ENCODE measurements at regions not wholly inside any gene's neighbourhood (a gene's known extent, or its start where the extent isn't known, plus 50 kb on each side); places are given as distances from the start of the nearest gene placed in this dataset.
A peak's percentile ranks its signal among the peaks of the same experiment; 100 is the strongest.

- H3K27ac Mint-ChIP-seq, result no peak overlapping the region
- H3K36me3 Mint-ChIP-seq, result no peaks in the 10 kb centered on the region
- peaks cover 4% of the 10 kb centered on the region for H3K9me3 Mint-ChIP-seq
Observed at GRCh38 chr3:174716956-174717505, 142.1 kb upstream of the NAALADL2 start.

GRCh38 chr3:174720717-174721116, 138.4 kb upstream of the NAALADL2 start:
- H3K36me3 Mint-ChIP-seq, result no peaks in the 10 kb centered on the region
- Histone ChIP-seq H2AFZ (replicated peaks) (no peak overlapping the region), H3K79me2 (ENCODE audit: low read depth) (no peaks in the 10 kb centered on the region), H3F3A (ENCODE audit: low read depth) (no peaks in the 10 kb centered on the region), H3K27ac (no peak overlapping the region), H3K4me3 (no peak overlapping the region), H3K9ac (no peak overlapping the region), H4K20me1 (ENCODE audit: low read depth) (no peaks in the 10 kb centered on the region), H3K27me3 (no peaks in the 10 kb centered on the region), H3K4me2 (no peak overlapping the region), H3K36me3 (no peaks in the 10 kb centered on the region), H3K9me3 (ENCODE audit: low read depth) (no peaks in the 10 kb centered on the region), H3K4me1 (peaks cover 6% of the 10 kb centered on the region)
- no peak overlapping the region for H3K27ac Mint-ChIP-seq
- no peaks in the 10 kb centered on the region for H3K9me3 Mint-ChIP-seq
- H3K4me3 Mint-ChIP-seq, result no peak overlapping the region
- no peak for DNase-seq (ENCODE audit: low spot score)
- H3K4me1 Mint-ChIP-seq, result peaks cover 6% of the 10 kb centered on the region
- no peaks in the 10 kb centered on the region for H3K27me3 Mint-ChIP-seq (ENCODE audit: insufficient read depth, low read depth)
- TF ChIP-seq CTCF (IDR thresholded peaks at IDR 0.05), result no peak
- no peak for TF ChIP-seq EZH2phosphoT487 (IDR thresholded peaks at IDR 0.05)
- no peak for TF ChIP-seq EZH2 (IDR thresholded peaks at IDR 0.05)

More at GRCh38 chr3:174716956-174717505, 142.1 kb upstream of the NAALADL2 start:
- Histone ChIP-seq H3K27me3 (no peaks in the 10 kb centered on the region), H3K4me1 (no peaks in the 10 kb centered on the region), H3K9ac (no peak overlapping the region), H3K4me3 (no peak overlapping the region), H4K20me1 (ENCODE audit: low read depth) (no peaks in the 10 kb centered on the region), H3K9me3 (ENCODE audit: low read depth) (no peaks in the 10 kb centered on the region), H3K36me3 (no peaks in the 10 kb centered on the region), H2AFZ (replicated peaks) (no peak overlapping the region), H3K79me2 (ENCODE audit: low read depth) (no peaks in the 10 kb centered on the region), H3F3A (ENCODE audit: low read depth) (no peaks in the 10 kb centered on the region), H3K4me2 (no peak overlapping the region), H3K27ac (no peak overlapping the region)
- Mint-ChIP-seq H3K4me1 (peaks cover 6% of the 10 kb centered on the region), H3K4me3 (no peak overlapping the region), H3K27me3 (ENCODE audit: insufficient read depth, low read depth) (no peaks in the 10 kb centered on the region)
- TF ChIP-seq EZH2 (IDR thresholded peaks at IDR 0.05), result no peak
- no peak for TF ChIP-seq EZH2phosphoT487 (IDR thresholded peaks at IDR 0.05)
- TF ChIP-seq CTCF (IDR thresholded peaks at IDR 0.05), result no peak
- no peak for DNase-seq (ENCODE audit: low spot score)

- Mint-ChIP-seq H3K4me3 (no peak overlapping the region), H3K27ac (no peak overlapping the region), H3K27me3 (ENCODE audit: insufficient read depth, low read depth) (no peaks in the 10 kb centered on the region), H3K4me1 (no peaks in the 10 kb centered on the region), H3K9me3 (no peaks in the 10 kb centered on the region), H3K36me3 (no peaks in the 10 kb centered on the region)
- Histone ChIP-seq H3K4me1 (peaks cover 17% of the 10 kb centered on the region), H3K9ac (no peak overlapping the region), H3F3A (ENCODE audit: low read depth) (peaks cover 3% of the 10 kb centered on the region), H3K79me2 (ENCODE audit: low read depth) (no peaks in the 10 kb centered on the region), H3K36me3 (no peaks in the 10 kb centered on the region), H3K9me3 (ENCODE audit: low read depth) (no peaks in the 10 kb centered on the region), H4K20me1 (ENCODE audit: low read depth) (no peaks in the 10 kb centered on the region), H3K4me3 (no peak overlapping the region), H3K4me2 (peak overlapping the region; percentile 48), H2AFZ (replicated peaks) (no peak overlapping the region), H3K27me3 (no peaks in the 10 kb centered on the region), H3K27ac (no peak overlapping the region)
- TF ChIP-seq CTCF (IDR thresholded peaks at IDR 0.05), result no peak
- no peak for TF ChIP-seq EZH2 (IDR thresholded peaks at IDR 0.05)
- TF ChIP-seq EZH2phosphoT487 (IDR thresholded peaks at IDR 0.05), result no peak
- no peak for DNase-seq (ENCODE audit: low spot score)
Observed at GRCh38 chr3:174725303-174725702, 133.8 kb upstream of the NAALADL2 start.
